H1 (cell line): ENCODE measurements at regions not wholly inside any gene's neighbourhood (a gene's known extent, or its start where the extent isn't known, plus 50 kb on each side); places are given as distances from the start of the nearest gene placed in this dataset.
"Not testable (repeated sequence)": the region's sequence is repeated elsewhere in the genome, so short reads cannot be mapped to it uniquely, and the experiment has no call there.

Experiments
- ATF3 ChIP-seq: IDR thresholded peaks from 2 replicates; pipeline ENCODE4 v1.6.1; 2011; ENCODE audit warnings: low read depth, mild to moderate bottlenecking, low read length; ENCODE audit not compliant: insufficient read depth
- CHD1 ChIP-seq: IDR thresholded peaks from 2 replicates; pipeline ENCODE4 v1.6.1; 2012; ENCODE audit warnings: low read depth, low read length, improper control_type of control experiment
- CTCF ChIP-seq, 3 experiments: IDR thresholded peaks; 1 replicate in 2 of 3; 2 replicates in 1 of 3; pipeline versions ENCODE4 v1.5.1 to v1.6.1; 2011; ENCODE audit warnings: low read length in 3 of 3, mild to moderate bottlenecking in 3 of 3, inconsistent platforms in 2 of 3, low read depth in 1 of 3, moderate library complexity in 1 of 3; ENCODE audit not compliant: insufficient read depth in 1 of 3; ENCODE audit errors: control extremely low read depth in 1 of 3
- FOSL1 ChIP-seq: IDR thresholded peaks from 2 replicates; pipeline ENCODE4 v1.6.1; 2011; ENCODE audit warnings: mild to moderate bottlenecking, low read depth, low read length, moderate library complexity; ENCODE audit not compliant: insufficient read depth
- HDAC6 ChIP-seq: IDR thresholded peaks from one replicate; pipeline ENCODE4 v1.7.1; 2012; ENCODE audit warnings: low read depth, mild to moderate bottlenecking, inconsistent platforms, low read length, moderate library complexity
- JUND ChIP-seq: IDR thresholded peaks from 2 replicates; pipeline ENCODE4 v1.6.1; 2011; ENCODE audit warnings: mild to moderate bottlenecking, improper control_type of control experiment, low read length
- KDM5A ChIP-seq: fragments of 200-600 bp; IDR thresholded peaks from 2 replicates; pipeline ENCODE4 v1.7.1; 2012; ENCODE audit warnings: mild to moderate bottlenecking, low read length, inconsistent platforms, mixed read lengths
- POLR2A ChIP-seq, 2 experiments: IDR thresholded peaks; 1 replicate in 1 of 2; 2 replicates in 1 of 2; pipeline ENCODE4 v1.6.1; 2011; ENCODE audit warnings: low read depth in 2 of 2, low read length in 2 of 2, mild to moderate bottlenecking in 2 of 2; ENCODE audit errors: control extremely low read depth in 1 of 2
- POLR2AphosphoS5 ChIP-seq: IDR thresholded peaks from 2 replicates; pipeline ENCODE4 v1.6.1; 2011; ENCODE audit warnings: low read depth, low read length
- RNF2 ChIP-seq: fragments of 200-900, 300-1000 bp; sonication (generic); IDR thresholded peaks from 2 replicates; pipeline ENCODE4 v1.7.1; 2016; ENCODE audit warnings: borderline replicate concordance, low read depth, mild to moderate bottlenecking, antibody characterized with exemption, low read length; ENCODE audit not compliant: poor library complexity, severe bottlenecking; ENCODE audit errors: missing control alignments
- SRF ChIP-seq: IDR thresholded peaks from 2 replicates; pipeline ENCODE4 v1.6.1; 2011; ENCODE audit warnings: mild to moderate bottlenecking, low read depth, low read length, moderate library complexity
- SUZ12 ChIP-seq: fragments of 200-600 bp; sonication (generic); IDR thresholded peaks from 2 replicates; pipeline ENCODE4 v1.6.1; 2012; ENCODE audit warnings: mild to moderate bottlenecking, inconsistent platforms, low read length, moderate library complexity, mixed read lengths
- USF2 ChIP-seq: IDR thresholded peaks from 2 replicates; pipeline ENCODE4 v1.6.1; 2011; ENCODE audit warnings: low read length, improper control_type of control experiment
- YY1 ChIP-seq: IDR thresholded peaks from 2 replicates; pipeline ENCODE4 v1.6.1; 2011; ENCODE audit warnings: low read depth, mild to moderate bottlenecking, low read length

- TF ChIP-seq CTCF (IDR thresholded peaks at IDR 0.05; ENCODE audit: control extremely low read depth in 1 of 3, insufficient read depth in 1 of 3, low read depth in 1 of 3, low read length in 3 of 3); YY1; USF2; POLR2A (IDR thresholded peaks at IDR 0.05; ENCODE audit: control extremely low read depth in 1 of 2, low read depth in 2 of 2, low read length in 2 of 2); SUZ12; POLR2AphosphoS5; HDAC6; KDM5A; RNF2; CHD1; FOSL1; JUND; SRF; ATF3: not testable (repeated sequence)
These were observed 149.4 kb upstream of the PGRMC2 start for GRCh38 chr4:128437023-128437422.
